RWPE2 (cell line): ENCODE measurements at regions not wholly inside any gene's neighbourhood (a gene's known extent, or its start where the extent isn't known, plus 50 kb on each side); places are given as distances from the start of the nearest gene placed in this dataset.

Experiments
- ATAC-seq: fragments of 200-7000 bp; cut with Tn5 transposase; 3 replicates; pipeline ENCODE4 v1.9.1; 2021; ENCODE audit warnings: low read depth
- DNase-seq: peaks from one replicate; pipeline ENCODE4 v3.0.0-alpha.2; 2020; ENCODE audit warnings: low spot score
- H3K27ac ChIP-seq: fragments of 450-650 bp; 2 replicates; pipeline ENCODE4 v1.5.1; 2017; ENCODE audit warnings: mild to moderate bottlenecking; ENCODE audit not compliant: poor library complexity, severe bottlenecking
- H3K27me3 ChIP-seq: fragments of 250-450 bp; sonication (Bioruptor Pico); 2 replicates; pipeline ENCODE4 v1.5.1; 2021; ENCODE audit warnings: mild to moderate bottlenecking, moderate library complexity; ENCODE audit not compliant: insufficient read depth, poor library complexity, severe bottlenecking
- H3K36me3 ChIP-seq: fragments of 250-450 bp; sonication (Bioruptor Pico); 2 replicates; pipeline ENCODE4 v1.5.1; 2020; ENCODE audit warnings: low read depth, mild to moderate bottlenecking, moderate library complexity
- H3K4me1 ChIP-seq: fragments of 250-450 bp; sonication (Bioruptor Pico); 2 replicates; pipeline ENCODE4 v1.5.1; 2021; ENCODE audit warnings: mild to moderate bottlenecking, moderate library complexity; ENCODE audit not compliant: insufficient read depth, poor library complexity, severe bottlenecking
- H3K4me3 ChIP-seq: fragments of 250-450 bp; sonication (Bioruptor Pico); 2 replicates; pipeline ENCODE4 v1.5.1; 2021; ENCODE audit warnings: mild to moderate bottlenecking, moderate library complexity; ENCODE audit not compliant: severe bottlenecking
- H3K9me3 ChIP-seq: fragments of 250-450 bp; sonication (Bioruptor Pico); 2 replicates; pipeline ENCODE4 v1.5.1; 2021; ENCODE audit warnings: mild to moderate bottlenecking, moderate library complexity; ENCODE audit not compliant: severe bottlenecking
- TF ChIP-seq, protein P1 (sequence below): fragments of 450-650 bp; IDR thresholded peaks from one replicate; pipeline ENCODE4 v1.5.1; 2017; ENCODE audit warnings: mild to moderate bottlenecking, moderate library complexity; ENCODE audit not compliant: poor library complexity, severe bottlenecking

DNA sequence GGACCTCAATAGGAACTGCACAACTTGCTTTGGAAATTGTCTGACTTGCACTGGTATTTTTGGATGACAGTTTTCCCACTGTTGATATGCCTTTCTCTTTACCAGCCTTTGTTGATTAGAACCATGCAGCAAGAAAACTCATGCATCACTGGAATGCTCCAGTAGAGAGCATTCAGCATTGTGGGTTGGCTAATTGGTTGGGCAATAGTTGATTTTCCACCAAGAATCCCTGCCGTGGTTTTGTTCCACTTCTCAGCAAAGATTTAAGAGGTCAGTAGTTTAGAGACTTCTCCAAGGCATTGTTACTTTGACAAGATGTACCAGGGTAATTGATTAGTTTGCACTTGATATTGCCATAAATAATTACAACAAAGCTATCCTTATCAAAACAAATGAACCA is 260.0 kb downstream of the DHX35 start:
- no peaks in the 10 kb centered on the region for H3K36me3 ChIP-seq
- H3K4me3 ChIP-seq, result no peak overlapping the region
- H3K27me3 ChIP-seq, result peaks cover 14% of the 10 kb centered on the region
- no peaks in the 10 kb centered on the region for H3K9me3 ChIP-seq
- TF ChIP-seq, protein P1, sequence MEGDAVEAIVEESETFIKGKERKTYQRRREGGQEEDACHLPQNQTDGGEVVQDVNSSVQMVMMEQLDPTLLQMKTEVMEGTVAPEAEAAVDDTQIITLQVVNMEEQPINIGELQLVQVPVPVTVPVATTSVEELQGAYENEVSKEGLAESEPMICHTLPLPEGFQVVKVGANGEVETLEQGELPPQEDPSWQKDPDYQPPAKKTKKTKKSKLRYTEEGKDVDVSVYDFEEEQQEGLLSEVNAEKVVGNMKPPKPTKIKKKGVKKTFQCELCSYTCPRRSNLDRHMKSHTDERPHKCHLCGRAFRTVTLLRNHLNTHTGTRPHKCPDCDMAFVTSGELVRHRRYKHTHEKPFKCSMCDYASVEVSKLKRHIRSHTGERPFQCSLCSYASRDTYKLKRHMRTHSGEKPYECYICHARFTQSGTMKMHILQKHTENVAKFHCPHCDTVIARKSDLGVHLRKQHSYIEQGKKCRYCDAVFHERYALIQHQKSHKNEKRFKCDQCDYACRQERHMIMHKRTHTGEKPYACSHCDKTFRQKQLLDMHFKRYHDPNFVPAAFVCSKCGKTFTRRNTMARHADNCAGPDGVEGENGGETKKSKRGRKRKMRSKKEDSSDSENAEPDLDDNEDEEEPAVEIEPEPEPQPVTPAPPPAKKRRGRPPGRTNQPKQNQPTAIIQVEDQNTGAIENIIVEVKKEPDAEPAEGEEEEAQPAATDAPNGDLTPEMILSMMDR, result no peak
- no peaks in the 10 kb centered on the region for H3K4me1 ChIP-seq
- DNase-seq (no peak), ATAC-seq (no peak)
- no peak overlapping the region for H3K27ac ChIP-seq

DNA sequence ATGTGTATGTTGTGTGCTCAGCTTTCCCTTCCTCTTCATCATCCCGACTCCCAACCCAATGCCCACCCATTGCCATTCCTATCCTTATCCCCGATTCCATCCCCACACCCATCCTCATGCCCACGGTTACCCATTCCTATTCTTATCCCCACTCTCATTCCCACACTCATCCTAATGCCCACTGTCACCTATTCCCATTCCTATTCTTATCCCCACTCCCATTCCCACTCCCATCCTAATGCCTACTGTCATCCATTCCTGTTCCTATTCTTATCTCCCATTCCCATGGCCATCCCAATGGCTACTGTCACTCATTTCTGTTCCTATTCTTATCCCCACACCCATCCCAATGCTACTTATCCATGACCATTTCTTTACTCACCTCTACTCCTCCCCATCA is 254.1 kb downstream of the DHX35 start:
- TF ChIP-seq, protein P1, result no peak
- Histone ChIP-seq H3K9me3 (no peaks in the 10 kb centered on the region), H3K4me3 (no peak overlapping the region), H3K27me3 (peaks cover 25% of the 10 kb centered on the region), H3K27ac (no peak overlapping the region), H3K4me1 (no peaks in the 10 kb centered on the region), H3K36me3 (no peaks in the 10 kb centered on the region)
- ATAC-seq (no peak), DNase-seq (no peak)

DNA sequence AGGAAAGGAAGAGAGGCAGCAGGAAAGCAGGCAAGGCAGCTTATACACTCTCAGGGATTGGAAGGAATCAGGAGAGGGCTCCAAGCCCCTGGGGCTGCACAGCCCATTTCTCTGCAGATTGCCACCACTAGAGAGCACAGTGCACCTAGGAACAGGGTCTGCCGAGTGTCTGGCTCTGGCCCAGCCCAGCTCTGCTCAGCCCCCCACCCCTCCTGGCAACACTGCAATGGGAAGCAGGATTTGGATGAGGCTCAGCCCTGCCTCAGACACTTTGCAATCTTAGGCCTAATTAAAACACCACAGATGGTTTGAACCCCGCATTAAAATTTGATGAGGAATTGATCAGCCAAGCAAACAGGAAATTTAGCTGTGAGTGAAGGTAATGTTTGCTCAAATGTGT is 252.7 kb downstream of the DHX35 start:
- no peaks in the 10 kb centered on the region for H3K4me1 ChIP-seq
- peaks cover 25% of the 10 kb centered on the region for H3K27me3 ChIP-seq
- no peak overlapping the region for H3K4me3 ChIP-seq
- H3K36me3 ChIP-seq, result no peaks in the 10 kb centered on the region
- ATAC-seq, result no peak
- DNase-seq, result no peak
- TF ChIP-seq, protein P1, result no peak
- H3K9me3 ChIP-seq, result no peaks in the 10 kb centered on the region
- no peak overlapping the region for H3K27ac ChIP-seq

DNA sequence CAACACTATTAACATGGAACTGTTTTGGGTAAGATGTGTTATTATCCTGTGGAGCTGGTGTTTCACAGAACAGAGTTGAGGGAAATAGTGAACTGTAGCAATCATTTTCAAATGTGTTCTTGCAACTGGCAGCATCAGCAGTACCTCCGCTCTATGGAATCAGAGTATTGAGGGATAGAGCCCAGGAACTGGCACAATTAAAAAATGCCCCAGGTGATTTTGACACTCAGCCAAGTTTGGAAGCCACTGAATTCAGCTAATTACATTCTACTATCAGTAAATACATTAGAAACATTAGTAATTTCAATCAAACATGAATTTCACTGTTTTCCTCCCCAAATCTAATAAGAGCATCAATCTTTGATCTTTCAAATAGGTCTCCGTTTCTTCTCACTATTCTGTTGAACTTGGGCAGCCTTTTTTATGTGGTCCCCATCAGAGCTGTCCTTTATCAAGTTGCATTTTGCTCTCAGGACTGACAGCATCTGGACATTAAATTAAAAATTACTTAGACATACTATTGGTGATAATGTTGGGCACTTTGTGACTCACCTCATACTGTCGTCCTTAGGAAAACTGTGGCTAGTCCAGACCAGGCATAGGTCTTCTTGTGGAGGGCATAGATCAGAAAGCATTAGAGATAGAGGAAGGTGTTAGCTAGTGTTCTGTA is 251.5 kb downstream of the DHX35 start:
- no peak for DNase-seq
- ATAC-seq, result no peak
- H3K36me3 ChIP-seq, result no peaks in the 10 kb centered on the region
- TF ChIP-seq, protein P1, result no peak
- H3K27me3 ChIP-seq, result peaks cover 20% of the 10 kb centered on the region
- H3K4me3 ChIP-seq, result no peak overlapping the region
- H3K9me3 ChIP-seq, result no peaks in the 10 kb centered on the region
- H3K4me1 ChIP-seq, result no peaks in the 10 kb centered on the region
- H3K27ac ChIP-seq, result no peak overlapping the region

DNA sequence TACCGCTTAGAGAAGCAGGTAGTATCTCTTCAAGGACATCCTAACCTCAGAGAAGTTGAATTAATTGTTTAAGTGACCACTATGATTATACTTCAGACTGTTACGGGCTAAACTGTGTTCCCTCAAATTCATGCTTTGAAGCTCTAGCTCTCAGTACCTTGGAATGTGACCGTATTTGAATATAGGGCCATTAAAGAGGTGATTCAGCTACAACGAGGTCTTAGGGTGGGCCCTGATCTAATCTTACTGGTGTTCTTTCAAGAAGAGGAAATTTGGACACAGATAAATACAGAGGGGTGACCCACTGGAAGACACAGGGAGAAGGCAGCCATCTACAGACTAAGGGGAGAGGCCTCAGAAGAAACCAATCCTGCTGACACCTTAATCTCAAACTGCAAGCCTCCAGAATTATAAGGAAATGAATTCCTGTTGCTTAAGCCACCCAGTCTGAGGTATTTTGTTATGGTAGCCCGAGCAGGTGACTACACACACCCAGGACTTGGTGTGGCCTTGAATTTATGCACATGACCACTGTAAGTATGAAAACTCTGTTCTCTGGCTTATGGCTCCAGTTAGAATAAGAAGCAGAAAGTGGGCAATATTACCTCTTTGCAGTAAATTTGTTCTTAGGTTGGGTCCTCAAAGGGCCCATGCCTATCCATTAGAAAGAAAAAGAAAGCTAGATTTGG is 249.1 kb downstream of the DHX35 start:
- DNase-seq, result no peak
- H3K36me3 ChIP-seq, result no peaks in the 10 kb centered on the region
- TF ChIP-seq, protein P1, result no peak
- no peaks in the 10 kb centered on the region for H3K9me3 ChIP-seq
- peaks cover 5% of the 10 kb centered on the region for H3K27me3 ChIP-seq
- peaks cover 6% of the 10 kb centered on the region for H3K4me1 ChIP-seq
- H3K4me3 ChIP-seq, result no peak overlapping the region
- no peak for ATAC-seq
- H3K27ac ChIP-seq, result no peak overlapping the region
